B cell (primary cell): ENCODE measurements at regions not wholly inside any gene's neighbourhood (a gene's known extent, or its start where the extent isn't known, plus 50 kb on each side); places are given as distances from the start of the nearest gene placed in this dataset.
A peak's percentile ranks its signal among the peaks of the same experiment; 100 is the strongest.

ENCODE experiments used
- ATAC-seq: fragments of 200-7000 bp; cut with Tn5 transposase; one replicate; pipeline ENCODE4 v1.10.0; 2021; ENCODE audit warnings: low read depth, mild to moderate bottlenecking, moderate number of reproducible peaks, moderate library complexity
- CTCF ChIA-PET: fragments of 350-600 bp; sonication (Branson Sonifier 250); formaldehyde crosslinking; loops from one replicate; lab custom pipeline; 2021; ENCODE audit warnings: antibody characterized with exemption, inconsistent platforms; lab: Charles Lee
- POLR2A ChIA-PET: fragments of 350-600 bp; sonication (Branson Sonifier 250); formaldehyde crosslinking; loops from one replicate; lab custom pipeline; 2021; ENCODE audit warnings: antibody characterized with exemption; lab: Charles Lee
- DNase-seq: peaks from one replicate; pipeline ENCODE4 v3.0.0; 2013
- H2AFZ ChIP-seq: 2 replicates; pipeline ENCODE4 v1.6.1; 2012; ENCODE audit warnings: mild to moderate bottlenecking, low read depth, low read length; ENCODE audit not compliant: insufficient read depth, poor library complexity, severe bottlenecking
- H3K27ac ChIP-seq, 2 donors: 1 replicate in 1 of 2; 2 replicates in 1 of 2; pipeline ENCODE4 v1.5.1; 2012 to 2013; ENCODE audit warnings: low read length in 2 of 2, mild to moderate bottlenecking in 2 of 2, moderate library complexity in 1 of 2
- H3K27me3 ChIP-seq, 4 experiments: fragments of 200-600 bp in 1 of 4; sonication (generic) in 1 of 4; replicated peaks in 1 of 4; 1 replicate in 2 of 4; 2 replicates in 2 of 4; pipeline versions ENCODE4 v1.6.1 to v1.7.0; 2013 to 2016; ENCODE audit warnings: low read length in 3 of 4, mild to moderate bottlenecking in 2 of 4, mixed read lengths in 1 of 4, moderate library complexity in 1 of 4; ENCODE audit not compliant: insufficient read depth in 4 of 4, control insufficient read depth in 3 of 4; ENCODE audit errors: control extremely low read depth in 1 of 4
- H3K36me3 ChIP-seq, 2 experiments: replicated peaks in 1 of 2; 1 replicate in 1 of 2; 2 replicates in 1 of 2; pipeline versions ENCODE4 v1.6.1 to v1.7.1; 2013; ENCODE audit warnings: low read length in 1 of 2; ENCODE audit not compliant: insufficient read depth in 2 of 2, control insufficient read depth in 1 of 2; ENCODE audit errors: control extremely low read depth in 1 of 2, extremely low read depth in 1 of 2
- H3K4me1 ChIP-seq, 2 donors: fragments of 200-600 bp in 1 of 2; sonication (generic) in 1 of 2; 1 replicate in 1 of 2; 2 replicates in 1 of 2; pipeline versions ENCODE4 v1.5.1 to v1.6.1; 2013 to 2017; ENCODE audit warnings: low read length in 2 of 2; ENCODE audit not compliant: control insufficient read depth in 2 of 2, insufficient read depth in 2 of 2
- H3K4me2 ChIP-seq: replicated peaks from 2 replicates; pipeline ENCODE3; 2012; ENCODE audit warnings: mild to moderate bottlenecking, low read depth, low read length; ENCODE audit not compliant: poor library complexity, severe bottlenecking
- H3K4me3 ChIP-seq, 5 experiments: fragments of 200-600 bp in 1 of 5; sonication (generic) in 1 of 5; 1 replicate in 3 of 5; 2 replicates in 2 of 5; pipeline versions ENCODE4 v1.5.1 to v1.7.0; 2011 to 2016; ENCODE audit warnings: low read length in 4 of 5, mild to moderate bottlenecking in 4 of 5, low read depth in 2 of 5, control low read depth in 1 of 5, moderate library complexity in 1 of 5; ENCODE audit not compliant: insufficient read depth in 1 of 5; ENCODE audit errors: control extremely low read depth in 1 of 5, extremely low read depth in 1 of 5
- H3K79me2 ChIP-seq: fragments of 200-600 bp; sonication (generic); one replicate; pipeline ENCODE4 v1.6.0; 2016; ENCODE audit warnings: low read length; ENCODE audit not compliant: control insufficient read depth, insufficient read depth
- H3K9ac ChIP-seq: fragments of 200-600 bp; sonication (generic); 2 replicates; pipeline ENCODE4 v1.6.1; 2017; ENCODE audit warnings: mild to moderate bottlenecking, low read length, moderate library complexity
- H3K9me3 ChIP-seq, 3 donors: one replicate each; pipeline versions ENCODE4 v1.6.1 to v1.7.1; 2013; ENCODE audit warnings: low read length in 2 of 3; ENCODE audit not compliant: control insufficient read depth in 2 of 3, insufficient read depth in 1 of 3; ENCODE audit errors: control extremely low read depth in 1 of 3
- H4K20me1 ChIP-seq: 2 replicates; pipeline ENCODE4 v1.6.0; 2012; ENCODE audit warnings: mild to moderate bottlenecking, low read length; ENCODE audit not compliant: insufficient read depth, control insufficient read depth, poor library complexity, severe bottlenecking
- H3K27ac Mint-ChIP-seq: one replicate; pipeline ENCODE4 v1.8.0; 2021; ENCODE audit warnings: mixed read lengths
- H3K27me3 Mint-ChIP-seq: one replicate; pipeline ENCODE4 v1.8.0; 2021; ENCODE audit warnings: mixed read lengths
- H3K4me1 Mint-ChIP-seq: one replicate; pipeline ENCODE4 v1.8.0; 2021; ENCODE audit warnings: mixed read lengths
- H3K4me3 Mint-ChIP-seq: one replicate; pipeline ENCODE4 v1.8.0; 2021; ENCODE audit warnings: mixed read lengths
- H3K9me3 Mint-ChIP-seq: one replicate; pipeline ENCODE4 v1.8.0; 2022; ENCODE audit warnings: mixed read lengths; ENCODE audit not compliant: insufficient read depth
- CTCF ChIP-seq: fragments of 200-600 bp; IDR thresholded peaks from one replicate; pipeline ENCODE4 v1.8.0; 2022; ENCODE audit warnings: antibody characterized with exemption, mild to moderate bottlenecking
- EZH2 ChIP-seq: IDR thresholded peaks from 2 replicates; pipeline ENCODE4 v1.6.1; 2012; ENCODE audit warnings: borderline replicate concordance, low read depth, mild to moderate bottlenecking, moderate library complexity, low read length; ENCODE audit not compliant: insufficient read depth, poor library complexity, severe bottlenecking
- WGBS: methylation state at CpG from one replicate; pipeline ENCODE4 v1.1.5; 2013; ENCODE audit warnings: missing lambda C conversion rate; ENCODE audit not compliant: insufficient coverage; 5-methylcytosine and 5-hydroxymethylcytosine counted together
- intact Hi-C: fragments of 100-400 bp; cut with micrococcal nuclease; formaldehyde crosslinking; loops from one replicate; pipeline ENCODE4 v1.10.0; 2022

- intact Hi-C loops = no loop called here
- Histone ChIP-seq H3K27me3 (no peaks in the 10 kb centered on the region), H3K79me2 (no peaks in the 10 kb centered on the region), H3K27ac (peak overlapping the region in 1 of 2 donors; percentile 23), H3K4me2 (peak overlapping the region; percentile 60), H3K36me3 (no peaks in the 10 kb centered on the region), H3K9me3 (no peaks in the 10 kb centered on the region), H3K4me1 (peaks cover 12 to 20% of the 10 kb centered on the region in 2 donors), H3K9ac (no peak overlapping the region), H4K20me1 (no peaks in the 10 kb centered on the region), H3K4me3 (no peak overlapping the region), H2AFZ (no peak overlapping the region)
- WGBS = 41% methylated on average over 5 of the region's 12 CpGs
- DNase-seq = peak; percentile 73
- peak; percentile 97 for ATAC-seq
- Mint-ChIP-seq H3K4me3 (peak overlapping the region; percentile 77), H3K27ac (peak overlapping the region; percentile 93), H3K9me3 (no peaks in the 10 kb centered on the region), H3K4me1 (peaks cover 22% of the 10 kb centered on the region), H3K27me3 (no peaks in the 10 kb centered on the region)
- POLR2A ChIA-PET = interaction anchor here (0.7 kb wide), 1 partner anchor 422 kb away, joined by 7 read pairs; no protein-coding TSS in a partner anchor
- TF ChIP-seq CTCF (no peak), EZH2 (no peak)
- CTCF ChIA-PET = interaction anchor here (0.6 kb wide), 1 partner anchor 76 kb away, joined by 3 read pairs; no protein-coding TSS in a partner anchor
Observed at GRCh38 chr19:13665125-13665905, 99.0 kb upstream of the MRI1 start.
